Activated T-cell treated with anti-CD3 and anti-CD28 coated beads for 48 hours (primary cell): ENCODE measurements at regions not wholly inside any gene's neighbourhood (a gene's known extent, or its start where the extent isn't known, plus 50 kb on each side); places are given as distances from the start of the nearest gene placed in this dataset.
"Not testable (repeated sequence)": the region's sequence is repeated elsewhere in the genome, so short reads cannot be mapped to it uniquely, and the experiment has no call there.

Experiments used
- DNase-seq: peaks from one replicate; pipeline ENCODE4 v3.0.0-alpha.2; 2020; ENCODE audit warnings: low read depth

DNA sequence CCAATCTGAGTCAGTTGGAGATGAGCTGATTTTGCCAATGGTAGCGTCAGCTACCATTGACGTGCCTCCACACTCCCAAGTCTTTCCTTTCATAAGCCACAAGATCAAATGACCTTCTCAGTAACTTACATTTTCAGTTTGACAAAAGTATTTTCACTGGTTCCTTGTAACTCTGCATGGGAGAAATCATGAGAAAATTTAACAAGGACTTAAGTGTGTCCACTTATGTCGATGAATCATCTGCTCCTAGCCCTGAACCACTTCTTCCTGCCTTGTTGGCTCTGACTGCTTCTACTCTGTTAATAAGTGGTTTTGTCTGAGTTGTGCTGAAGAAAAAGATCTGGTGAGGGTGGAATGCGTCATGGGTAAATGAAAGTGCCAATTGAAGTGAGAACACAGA, 101.2 kb downstream of the NFKBIZ start:
- DNase-seq, result no peak

GRCh38 chr3:101950985-101951733, 101.8 kb downstream of the NFKBIZ start:
- no peak for DNase-seq

GRCh38 chr3:101954361-101954760, 105.0 kb downstream of the NFKBIZ start:
- DNase-seq, result no peak

DNA sequence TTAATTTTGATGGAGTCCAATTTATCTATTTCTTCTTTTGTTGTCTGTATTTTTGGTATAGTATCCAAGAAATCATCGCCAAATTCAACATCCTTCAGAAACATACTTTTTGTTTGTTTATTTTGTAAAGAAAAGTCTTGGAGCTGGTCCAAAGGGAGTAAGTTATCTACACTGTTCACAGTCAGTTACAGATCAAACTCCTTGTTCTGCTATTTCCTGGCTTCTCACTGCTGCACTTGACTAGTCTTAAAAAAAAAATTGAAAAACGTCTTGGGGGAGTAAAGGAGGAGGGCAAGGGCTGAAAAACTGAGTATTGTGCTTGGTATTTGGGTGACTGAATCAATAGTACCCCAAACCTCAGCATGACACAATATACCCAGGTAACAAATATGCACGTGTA, 105.6 kb downstream of the NFKBIZ start:
- no peak for DNase-seq

DNA sequence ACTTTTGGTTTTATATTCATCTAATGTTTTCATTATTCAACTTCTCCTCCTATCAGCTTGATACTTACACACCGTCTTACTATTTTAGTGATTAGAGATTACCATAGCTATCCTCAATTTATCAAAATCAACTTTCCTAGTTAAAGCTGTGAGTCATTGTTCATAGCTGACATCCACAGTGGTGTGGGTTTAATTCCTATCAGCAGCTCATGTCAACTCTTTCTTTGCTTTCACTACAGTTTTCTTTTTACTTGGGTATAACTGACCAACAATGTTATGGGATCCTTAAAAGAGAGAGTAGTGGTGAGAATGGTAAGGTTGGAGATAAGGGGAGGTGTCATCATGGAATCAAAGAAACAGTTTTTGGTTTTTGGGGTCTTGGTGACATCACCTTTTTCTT, 112.7 kb downstream of the NFKBIZ start:
- DNase-seq, result no peak

GRCh38 chr3:101963902-101964362, 114.6 kb downstream of the NFKBIZ start:
- DNase-seq, result peak; percentile 15

DNA sequence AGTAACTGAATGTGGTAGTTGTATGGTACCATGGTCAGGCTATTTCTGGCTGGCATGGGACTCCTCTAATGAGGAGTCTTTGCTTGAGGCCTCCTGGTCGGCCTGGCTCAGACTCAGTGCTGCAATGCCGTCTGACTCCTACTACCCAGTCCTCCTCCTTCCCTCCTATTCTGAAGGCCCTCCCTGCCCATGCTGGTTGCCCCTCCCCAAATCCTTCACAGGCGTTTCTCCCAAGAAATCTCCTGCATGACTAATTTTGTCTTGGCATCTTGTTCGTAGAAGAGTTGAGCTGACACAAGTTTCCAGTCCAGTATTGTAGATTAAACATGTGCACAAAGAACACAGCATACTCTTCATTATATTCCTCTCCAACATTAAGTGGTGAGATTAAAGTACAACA, 115.5 kb downstream of the NFKBIZ start:
- DNase-seq, result no peak

- DNase-seq, result no peak
Measured at GRCh38 chr3:101966226-101966625, 116.9 kb downstream of the NFKBIZ start.

- no peak for DNase-seq
Measured at GRCh38 chr3:101970212-101970611, 120.9 kb downstream of the NFKBIZ start.

DNA sequence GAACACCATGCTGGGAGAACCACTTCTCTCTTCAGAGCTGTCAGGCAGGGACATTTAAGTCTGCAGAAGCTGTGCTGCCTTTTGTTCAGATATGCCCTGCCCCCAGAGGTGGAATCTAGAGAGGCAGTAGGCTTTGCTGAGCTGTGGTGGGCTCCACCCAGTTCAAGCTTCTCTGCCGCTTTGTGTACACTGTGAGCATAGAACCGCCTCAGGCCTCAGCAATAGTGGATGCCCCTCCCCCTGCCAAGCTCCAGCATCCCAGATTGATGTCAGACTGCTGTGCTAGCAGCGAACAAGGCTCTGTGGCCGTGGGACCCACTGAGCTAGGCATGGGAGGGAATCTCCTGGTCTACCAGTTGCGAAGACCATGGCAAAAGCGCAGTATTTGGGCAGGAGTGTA, 121.6 kb downstream of the NFKBIZ start:
- no peak for DNase-seq

- DNase-seq, result no peak
Measured at GRCh38 chr3:101972430-101973162, 123.3 kb downstream of the NFKBIZ start.

DNA sequence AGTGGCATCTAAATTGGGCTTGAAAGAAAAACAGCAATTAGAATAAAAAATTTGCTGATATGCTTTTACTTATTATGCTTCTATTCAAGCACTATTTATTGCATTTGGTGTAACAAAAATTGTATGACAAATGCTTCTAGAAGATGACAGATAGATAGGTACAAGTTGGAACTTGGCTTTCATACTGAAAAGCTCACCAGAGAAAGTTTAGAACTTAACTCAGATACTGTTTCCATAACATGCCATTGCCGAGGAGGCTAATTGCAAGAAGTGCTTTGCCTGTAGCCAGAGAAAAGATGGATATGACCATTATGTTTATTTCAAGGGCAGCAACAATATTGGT, 123.8 kb downstream of the NFKBIZ start:
- DNase-seq, result no peak

DNA sequence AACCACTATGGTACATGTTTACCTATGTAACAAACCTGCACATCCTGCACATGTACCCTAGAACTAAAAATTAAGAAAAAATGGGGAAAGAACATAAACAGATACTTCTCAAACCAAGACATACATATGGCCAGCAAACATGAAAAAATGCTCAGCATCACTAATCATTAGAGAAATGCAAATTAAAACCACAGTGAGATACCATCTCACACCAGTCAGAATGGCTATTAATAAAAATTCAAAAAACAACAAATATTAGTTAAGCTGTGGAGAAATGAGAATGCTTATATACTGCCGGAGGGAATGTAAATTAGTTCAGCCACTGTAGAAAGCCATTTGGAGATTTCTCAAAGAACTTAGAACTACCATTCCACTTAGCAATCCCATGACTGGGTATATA, 126.1 kb downstream of the NFKBIZ start:
- DNase-seq, result not testable (repeated sequence)

- no peak for DNase-seq
Measured at GRCh38 chr3:101976473-101976872, 127.2 kb downstream of the NFKBIZ start.

DNA sequence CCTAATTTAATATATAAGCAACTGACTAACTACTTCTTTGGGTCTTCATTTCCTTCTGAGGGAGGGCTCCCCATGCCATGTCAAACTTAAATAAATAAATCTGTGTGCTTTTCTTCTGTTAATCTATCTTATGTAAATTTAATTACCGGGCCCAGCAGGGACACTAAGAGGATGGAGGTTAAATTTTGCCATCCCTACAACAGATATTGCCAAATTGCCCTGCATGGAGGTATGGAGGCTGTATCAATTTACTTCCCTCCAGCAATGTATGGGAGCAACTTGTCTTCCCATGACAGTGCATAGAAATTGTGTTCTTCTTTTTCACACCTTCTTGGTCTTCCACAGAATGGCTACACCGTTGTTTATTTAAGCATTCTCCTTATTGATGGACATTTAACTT, 129.0 kb downstream of the NFKBIZ start:
- no peak for DNase-seq

DNA sequence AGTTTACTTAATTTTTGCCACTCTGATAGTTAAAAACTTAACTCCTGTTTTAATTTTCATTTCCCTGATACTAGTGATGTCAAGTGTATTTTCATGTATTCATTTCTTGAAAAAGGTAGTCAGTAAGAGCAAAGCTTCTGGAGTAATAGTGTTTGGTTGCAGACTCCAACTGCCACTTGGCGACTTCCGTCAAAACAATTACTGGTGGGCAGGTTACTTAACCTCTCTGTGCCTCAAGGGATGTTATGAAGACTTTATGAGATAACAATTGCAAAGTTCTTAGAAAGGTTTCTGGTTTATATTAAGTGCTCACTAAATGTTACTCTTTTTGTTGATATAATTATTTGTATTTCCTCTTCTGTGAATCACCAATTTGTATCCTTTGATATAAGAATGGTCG, 129.7 kb downstream of the NFKBIZ start:
- no peak for DNase-seq

GRCh38 chr3:101984356-101984755, 135.0 kb downstream of the NFKBIZ start:
- no peak for DNase-seq

GRCh38 chr3:101988596-101988995, 139.3 kb downstream of the NFKBIZ start:
- DNase-seq, result no peak

- no peak for DNase-seq
Measured at GRCh38 chr3:101989578-101990200, 140.4 kb downstream of the NFKBIZ start.

GRCh38 chr3:101992863-101993262, 143.5 kb downstream of the NFKBIZ start:
- no peak for DNase-seq

GRCh38 chr3:101994386-101994785, 145.1 kb downstream of the NFKBIZ start:
- no peak for DNase-seq

GRCh38 chr3:101995371-101996046, 146.2 kb downstream of the NFKBIZ start:
- no peak for DNase-seq

- no peak for DNase-seq
Measured at GRCh38 chr3:101996832-101997231, 147.5 kb downstream of the NFKBIZ start.
